A172 (cell line): ENCODE measurements at regions not wholly inside any gene's neighbourhood (a gene's known extent, or its start where the extent isn't known, plus 50 kb on each side); places are given as distances from the start of the nearest gene placed in this dataset.
A peak's percentile ranks its signal among the peaks of the same experiment; 100 is the strongest.

Experiments used
- DNase-seq: peaks from one replicate; pipeline ENCODE4 v3.0.0-alpha.2; 2015; ENCODE audit warnings: low spot score

- no peak for DNase-seq
Measured at GRCh38 chr3:28646435-28646834, 297.8 kb upstream of the AZI2 start.

GRCh38 chr3:28649266-28649665 is 300.6 kb upstream of the AZI2 start:
- DNase-seq: no peak

- no peak for DNase-seq
Measured at GRCh38 chr3:28651159-28651558, 302.5 kb upstream of the AZI2 start.

- DNase-seq: no peak
Measured at GRCh38 chr3:28664123-28664522, 315.5 kb upstream of the AZI2 start.

GRCh38 chr3:28667646-28668621 is 319.3 kb upstream of the AZI2 start:
- peak; percentile 71 for DNase-seq

- DNase-seq: no peak
Measured at GRCh38 chr3:28669870-28670269, 321.2 kb upstream of the AZI2 start.

GRCh38 chr3:28672406-28672805 is 323.8 kb upstream of the AZI2 start:
- no peak for DNase-seq

GRCh38 chr3:28673446-28673845 is 324.8 kb upstream of the AZI2 start:
- no peak for DNase-seq

GRCh38 chr3:28674212-28674611 is 325.6 kb upstream of the AZI2 start:
- no peak for DNase-seq

- no peak for DNase-seq
Measured at GRCh38 chr3:28677581-28677980, 329.0 kb upstream of the AZI2 start.

- DNase-seq: no peak
Measured at GRCh38 chr3:28678086-28678485, 329.5 kb upstream of the AZI2 start.

GRCh38 chr3:28680050-28680449 is 331.4 kb upstream of the AZI2 start:
- DNase-seq: no peak

GRCh38 chr3:28682121-28682520 is 333.5 kb upstream of the AZI2 start:
- no peak for DNase-seq

- no peak for DNase-seq
Measured at GRCh38 chr3:28690176-28690575, 341.6 kb upstream of the AZI2 start.

- DNase-seq: no peak
Measured at GRCh38 chr3:28698706-28699105, 350.1 kb upstream of the AZI2 start.

- peak; percentile 3 for DNase-seq
Measured at GRCh38 chr3:28699283-28699682, 350.7 kb upstream of the AZI2 start.

GRCh38 chr3:28700728-28701127 is 352.1 kb upstream of the AZI2 start:
- DNase-seq: no peak

- DNase-seq: no peak
Measured at GRCh38 chr3:28703843-28704242, 355.2 kb upstream of the AZI2 start.

GRCh38 chr3:28711293-28711692 is 362.7 kb upstream of the AZI2 start:
- no peak for DNase-seq

- DNase-seq: no peak
Measured at GRCh38 chr3:28716939-28717338, 368.3 kb upstream of the AZI2 start.

GRCh38 chr3:28718074-28718849 is 369.6 kb upstream of the AZI2 start:
- DNase-seq: no peak

GRCh38 chr3:28726840-28727239 is 378.2 kb upstream of the AZI2 start:
- peak; percentile 48 for DNase-seq

GRCh38 chr3:28727307-28727706 is 378.7 kb upstream of the AZI2 start:
- DNase-seq: no peak
